ENCODE measurements at regions not wholly inside any gene's neighbourhood (a gene's known extent, or its start where the extent isn't known, plus 50 kb on each side); places are given as distances from the start of the nearest gene placed in this dataset.

- DNase-seq = peak; percentile 14 to 54
- TF ChIP-seq GATA1 (IDR thresholded peaks at IDR 0.05; ENCODE audit: low read depth, low read length) = no peak
- no peak for TF ChIP-seq POLR2A (IDR thresholded peaks at IDR 0.05; ENCODE audit: low read length)
Observed at GRCh38 chr6:148177589-148178233, 164.9 kb upstream of the SASH1 start.

DNA sequence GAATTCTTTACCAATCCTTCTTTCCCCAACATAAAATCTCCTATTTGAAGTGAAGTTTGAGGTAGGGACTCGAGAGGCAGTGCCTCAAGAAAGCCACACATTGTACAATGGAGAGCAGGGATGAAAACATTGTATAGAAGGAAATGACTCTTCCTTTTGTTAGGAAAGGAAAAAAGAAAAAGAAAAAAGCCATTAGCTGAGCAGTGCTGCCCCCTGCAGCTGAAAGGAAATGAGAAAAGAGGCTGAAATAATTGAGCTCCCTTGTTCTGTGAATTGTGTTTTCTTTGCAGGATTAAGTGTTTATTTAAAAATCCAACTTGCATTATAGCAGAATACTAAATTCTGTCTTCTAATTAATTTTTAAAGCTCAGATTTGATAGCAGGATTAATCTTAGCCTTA, 162.9 kb upstream of the SASH1 start:
- DNase-seq = peak in 1 of 2 experiments; percentile 9
- TF ChIP-seq GATA1 (IDR thresholded peaks at IDR 0.05; ENCODE audit: low read depth, low read length) (no peak), POLR2A (IDR thresholded peaks at IDR 0.05; ENCODE audit: low read length) (no peak)

- TF ChIP-seq POLR2A (IDR thresholded peaks at IDR 0.05; ENCODE audit: low read length) = no peak
- no peak for DNase-seq
Observed at GRCh38 chr6:148182378-148182777, 160.3 kb upstream of the SASH1 start.

DNA sequence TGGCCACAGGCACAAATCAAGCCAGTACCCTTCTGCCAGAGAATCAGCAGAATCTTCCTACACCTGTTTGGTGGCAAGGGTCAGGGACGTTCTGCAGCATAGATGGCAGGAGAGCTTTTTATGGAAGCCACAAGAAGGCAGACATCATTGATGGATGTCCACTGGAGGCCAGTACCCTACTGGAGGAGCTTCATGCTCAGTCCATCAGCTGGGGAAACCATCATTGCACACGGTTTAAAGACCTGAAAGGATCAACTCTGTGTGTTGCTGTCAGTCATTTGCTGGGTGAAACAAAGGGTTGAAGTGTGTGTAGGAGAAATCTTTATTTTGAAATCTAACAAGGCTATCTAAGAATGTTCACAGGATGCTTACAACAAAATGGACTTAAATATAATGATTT, 158.9 kb upstream of the SASH1 start:
- no peak for DNase-seq

DNA sequence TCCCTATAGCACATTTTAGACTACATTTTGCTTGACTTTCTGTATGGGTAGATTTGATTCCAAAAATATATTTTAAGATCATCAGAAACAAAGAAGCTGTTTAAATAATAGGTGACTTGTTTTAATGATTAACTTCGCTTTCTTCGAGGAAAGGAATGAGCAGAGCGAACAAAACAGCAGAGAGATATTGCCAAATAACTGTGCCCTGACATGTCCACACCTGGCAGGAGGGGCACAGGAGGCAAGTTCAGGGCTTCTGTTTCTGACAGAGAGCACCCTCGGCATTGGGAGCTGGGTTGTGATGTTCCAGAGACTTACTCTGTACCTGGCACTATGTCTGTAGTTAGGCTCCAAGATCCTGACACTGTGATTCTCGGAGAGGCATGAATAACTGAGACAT, 155.7 kb upstream of the SASH1 start:
- DNase-seq = no peak
- TF ChIP-seq POLR2A (IDR thresholded peaks at IDR 0.05; ENCODE audit: low read length) = no peak
- TF ChIP-seq GATA1 (IDR thresholded peaks at IDR 0.05; ENCODE audit: low read depth, low read length) = no peak

More for the DNA sequence above, 158.9 kb upstream of the SASH1 start:
- TF ChIP-seq GATA1 (IDR thresholded peaks at IDR 0.05; ENCODE audit: low read depth, low read length) (no peak), POLR2A (IDR thresholded peaks at IDR 0.05; ENCODE audit: low read length) (no peak)

DNA sequence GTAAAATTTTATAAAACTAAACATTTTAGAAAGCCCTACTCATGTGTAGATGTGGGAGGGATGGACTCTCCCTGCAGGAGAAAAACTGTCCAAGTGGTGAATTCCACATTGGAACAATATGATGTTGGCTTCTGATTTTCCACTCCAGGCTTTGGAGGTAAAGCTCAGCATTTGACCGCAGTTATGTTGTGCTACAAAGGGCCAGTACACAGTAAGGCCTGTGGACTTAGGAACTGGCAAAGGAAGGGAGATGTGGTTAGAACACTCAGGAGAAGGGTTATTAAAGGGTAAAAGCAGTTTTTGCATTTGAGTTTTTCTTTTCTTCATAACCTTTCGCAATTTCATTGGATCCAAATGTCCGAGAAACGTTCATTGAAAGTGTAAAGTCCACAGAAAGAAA, 150.3 kb upstream of the SASH1 start:
- no peak for DNase-seq
- no peak for TF ChIP-seq POLR2A (IDR thresholded peaks at IDR 0.05; ENCODE audit: low read length)
- no peak for TF ChIP-seq GATA1 (IDR thresholded peaks at IDR 0.05; ENCODE audit: low read depth, low read length)

DNA sequence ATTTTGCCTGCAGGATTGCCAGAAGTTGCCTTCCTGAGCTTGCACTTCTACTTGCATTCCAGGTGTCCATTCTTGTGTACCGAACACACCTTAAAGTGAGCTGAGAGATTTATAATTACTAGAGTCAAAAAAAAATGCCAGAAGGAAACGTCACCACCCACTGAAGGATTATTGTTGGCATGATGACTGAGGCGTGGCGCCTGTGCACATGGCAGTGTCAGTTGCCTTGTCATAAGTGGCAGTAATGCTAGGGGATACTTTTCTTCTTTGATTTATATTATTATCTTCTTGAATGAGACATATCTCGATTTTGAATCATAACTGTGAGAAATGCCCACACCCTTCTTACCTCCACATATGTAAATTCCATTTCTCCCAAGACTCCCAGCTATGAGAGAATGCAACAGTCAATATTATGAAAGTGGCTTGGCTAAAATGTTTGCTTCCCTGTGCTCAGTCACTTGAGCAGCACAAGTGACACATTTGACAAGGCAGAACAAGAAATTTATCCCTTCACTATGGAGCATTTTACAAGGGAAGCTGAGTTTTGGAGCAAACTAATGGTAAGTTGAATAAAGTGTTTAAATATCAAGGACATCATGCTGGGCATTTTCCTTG, 149.5 kb upstream of the SASH1 start:
- no peak for DNase-seq
- no peak for TF ChIP-seq GATA1 (IDR thresholded peaks at IDR 0.05; ENCODE audit: low read depth, low read length)
- TF ChIP-seq POLR2A (IDR thresholded peaks at IDR 0.05; ENCODE audit: low read length) = no peak

GRCh38 chr6:148195511-148195910, 147.1 kb upstream of the SASH1 start:
- no peak for TF ChIP-seq GATA1 (IDR thresholded peaks at IDR 0.05; ENCODE audit: low read depth, low read length)
- DNase-seq = no peak

DNA sequence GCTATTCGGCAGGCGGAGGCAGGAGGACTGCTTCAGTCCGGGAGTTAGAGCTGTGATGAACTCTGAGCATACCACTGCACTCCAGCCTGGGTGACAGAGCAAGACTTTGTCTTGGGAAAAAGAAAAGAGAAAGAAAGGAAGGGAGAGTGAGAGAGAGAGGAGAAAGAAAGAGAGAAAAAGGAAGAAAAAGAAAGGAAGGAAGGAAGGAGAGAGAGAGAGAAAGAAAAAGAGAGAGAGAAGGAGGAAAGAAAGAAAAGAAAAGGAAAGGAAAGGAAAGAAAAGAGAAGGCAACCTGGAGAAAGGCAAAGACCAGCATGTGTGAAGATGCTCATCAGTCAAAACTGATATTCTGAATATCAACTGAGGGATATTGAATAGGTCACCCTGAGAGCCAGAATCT, 143.1 kb upstream of the SASH1 start:
- TF ChIP-seq GATA1 (IDR thresholded peaks at IDR 0.05; ENCODE audit: low read depth, low read length) = no peak
- TF ChIP-seq POLR2A (IDR thresholded peaks at IDR 0.05; ENCODE audit: low read length) = no peak
- no peak for DNase-seq

- DNase-seq = no peak
- TF ChIP-seq POLR2A (IDR thresholded peaks at IDR 0.05; ENCODE audit: low read length) = no peak
- no peak for TF ChIP-seq GATA1 (IDR thresholded peaks at IDR 0.05; ENCODE audit: low read depth, low read length)
Observed at GRCh38 chr6:148200293-148200692, 142.3 kb upstream of the SASH1 start.

GRCh38 chr6:148200781-148201180, 141.9 kb upstream of the SASH1 start:
- no peak for TF ChIP-seq POLR2A (IDR thresholded peaks at IDR 0.05; ENCODE audit: low read length)
- no peak for TF ChIP-seq GATA1 (IDR thresholded peaks at IDR 0.05; ENCODE audit: low read depth, low read length)
- DNase-seq = no peak

DNA sequence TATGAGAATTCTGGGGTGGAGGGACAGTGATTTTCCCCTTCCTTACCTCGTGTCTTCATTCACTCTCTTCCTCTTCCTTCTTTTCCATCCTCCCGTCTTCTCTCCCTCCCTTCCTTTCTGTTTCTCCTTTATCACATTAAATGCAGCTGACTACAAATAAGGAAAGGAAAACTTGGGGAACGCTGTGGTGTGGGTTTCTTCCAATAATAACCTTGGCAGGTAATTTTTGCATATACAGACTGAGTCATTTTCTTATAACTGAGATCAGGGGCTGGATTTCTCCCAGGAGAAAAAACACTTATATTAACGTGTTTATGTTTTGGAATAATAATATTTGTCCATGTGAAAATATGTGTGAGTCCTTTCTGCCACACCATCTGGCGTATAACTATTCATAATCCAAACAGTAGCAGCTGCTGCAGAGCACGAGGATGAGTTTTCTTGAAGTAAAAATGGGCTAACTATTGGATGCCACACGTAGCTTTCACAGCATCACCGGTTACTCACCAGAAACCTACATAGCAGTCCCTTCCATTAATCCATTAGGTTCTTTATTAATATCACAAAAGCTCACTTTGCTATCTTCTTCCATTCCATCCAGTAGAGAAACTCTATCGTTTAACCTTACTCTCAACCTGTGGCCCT, 139.2 kb upstream of the SASH1 start:
- DNase-seq = no peak
- no peak for TF ChIP-seq GATA1 (IDR thresholded peaks at IDR 0.05; ENCODE audit: low read depth, low read length)
- no peak for TF ChIP-seq POLR2A (IDR thresholded peaks at IDR 0.05; ENCODE audit: low read length)

- DNase-seq = no peak
- TF ChIP-seq POLR2A (IDR thresholded peaks at IDR 0.05; ENCODE audit: low read length) (no peak), GATA1 (IDR thresholded peaks at IDR 0.05; ENCODE audit: low read depth, low read length) (no peak)
Observed at GRCh38 chr6:148203970-148204369, 138.7 kb upstream of the SASH1 start.

GRCh38 chr6:148208298-148208697, 134.3 kb upstream of the SASH1 start:
- TF ChIP-seq POLR2A (IDR thresholded peaks at IDR 0.05; ENCODE audit: low read length) (no peak), GATA1 (IDR thresholded peaks at IDR 0.05; ENCODE audit: low read depth, low read length) (no peak)
- DNase-seq = no peak

GRCh38 chr6:148211777-148212324, 130.8 kb upstream of the SASH1 start:
- no peak for DNase-seq
- no peak for TF ChIP-seq POLR2A (IDR thresholded peaks at IDR 0.05; ENCODE audit: low read length)
- TF ChIP-seq GATA1 (IDR thresholded peaks at IDR 0.05; ENCODE audit: low read depth, low read length) = no peak
